ENCODE measurements at regions not wholly inside any gene's neighbourhood (a gene's known extent, or its start where the extent isn't known, plus 50 kb on each side); places are given as distances from the start of the nearest gene placed in this dataset.
A peak's percentile ranks its signal among the peaks of the same experiment; 100 is the strongest.
"Not testable (repeated sequence)": the region's sequence is repeated elsewhere in the genome, so short reads cannot be mapped to it uniquely, and the experiment has no call there.

DNA sequence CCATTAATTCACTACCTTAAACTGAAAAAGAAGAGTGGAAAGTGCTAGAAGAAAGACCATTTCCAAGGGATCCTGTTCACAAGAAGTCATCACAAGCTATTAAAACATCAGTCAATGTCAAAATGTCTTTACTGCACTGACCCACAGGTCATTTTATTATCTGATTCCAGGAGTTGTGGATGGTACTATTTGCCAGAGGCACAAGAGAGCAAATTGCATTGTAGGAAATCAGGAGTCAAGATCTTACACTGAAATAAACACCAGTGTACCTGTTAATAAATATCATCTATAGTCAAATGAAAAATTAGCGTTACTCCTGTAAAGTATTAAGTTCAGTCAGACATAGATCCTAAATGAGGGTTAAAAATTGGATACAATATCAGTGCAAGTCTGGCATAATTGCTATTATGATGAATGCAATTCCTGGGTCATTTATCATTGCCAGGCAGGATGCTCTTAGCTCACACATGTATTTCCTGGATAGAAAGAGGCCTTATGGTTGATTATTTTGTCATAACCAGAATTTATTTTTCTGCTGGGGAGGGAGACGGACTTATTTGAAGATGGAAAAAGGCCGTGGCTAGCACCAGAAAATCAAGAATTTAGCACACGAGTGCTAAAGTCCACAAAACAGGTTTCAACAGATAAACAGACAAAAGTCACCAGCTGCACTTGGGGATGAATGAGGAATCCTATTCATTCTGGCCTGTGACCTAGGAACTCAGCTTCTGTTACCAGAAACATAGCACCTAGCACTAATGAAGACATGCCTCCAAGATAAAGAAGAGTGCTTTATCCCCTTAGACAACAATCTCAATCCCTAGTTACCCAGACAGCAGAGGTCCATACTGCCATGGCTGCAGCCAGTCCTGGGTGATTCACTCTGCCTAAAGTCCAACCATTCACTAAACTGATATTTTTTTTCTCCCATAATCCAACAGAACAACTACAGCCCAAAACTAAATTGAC lies 683.1 kb upstream of the POM121L12 start:
- DNase-seq (no peak), ATAC-seq (replicated peaks in 1 of 4) (no peak)
- CTCF ChIA-PET: no interaction called here
- Mint-ChIP-seq H3K9me3 (peaks cover 6 to 28% (median 26%) of the 10 kb centered on the region in 3 donors), H3K27ac (no peak overlapping the region), H3K36me3 (no peaks in the 10 kb centered on the region), H3K4me3 (no peak overlapping the region), H3K27me3 (no peaks in the 10 kb centered on the region), H3K4me1 (no peaks in the 10 kb centered on the region)
- H3K36me3 ChIP-seq (ENCODE audit: control insufficient read depth in 2 of 2, extremely low read depth in 1 of 2, insufficient read depth in 1 of 2, low read length in 1 of 2): no peaks in the 10 kb centered on the region
- no CpG with 5 or more reads among the region's 4 CpGs for WGBS (ENCODE audit: insufficient coverage)
- H3K4me3 ChIP-seq (ENCODE audit: control insufficient read depth in 1 of 2, extremely low read depth in 1 of 2, low read length in 1 of 2): no peak overlapping the region
- no peaks in the 10 kb centered on the region for H3K9me3 ChIP-seq
- POLR2A ChIA-PET: interaction anchor here in 1 of 2 donors (0.6 kb wide), 1 partner anchor 146 kb away, joined by 7 read pairs; no protein-coding TSS in a partner anchor
- H3K4me1 ChIP-seq (ENCODE audit: control insufficient read depth in 1 of 2, extremely low read depth in 1 of 2, insufficient read depth in 2 of 2, low read length in 2 of 2): no peaks in the 10 kb centered on the region
- H3K27me3 ChIP-seq (replicated peaks in 1 of 2; ENCODE audit: control insufficient read depth in 2 of 2, extremely low read depth in 1 of 2, insufficient read depth in 2 of 2, low read length in 1 of 2): no peaks in the 10 kb centered on the region
- H3K27ac ChIP-seq (ENCODE audit: low read length): no peak overlapping the region

DNA sequence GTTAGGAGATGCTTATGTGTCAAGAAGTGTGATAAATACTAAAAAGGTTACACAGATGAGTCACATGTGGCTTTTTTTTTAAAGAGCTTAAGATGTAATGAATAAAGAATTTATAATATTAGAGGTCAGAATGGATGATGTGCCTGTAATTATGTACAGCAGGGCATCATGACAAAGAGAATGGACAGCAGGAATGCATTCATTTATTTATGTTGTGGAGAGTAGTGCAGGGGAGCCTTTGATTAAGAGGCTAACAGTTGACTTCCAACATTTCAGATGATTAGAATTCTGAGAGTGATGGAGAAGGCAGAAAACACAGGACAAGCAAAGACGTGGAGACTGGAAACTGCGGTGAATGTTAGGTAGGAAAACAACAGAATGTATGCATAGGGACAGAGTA lies 691.4 kb upstream of the POM121L12 start:
- Histone ChIP-seq H3K4me3 (ENCODE audit: control insufficient read depth in 1 of 2, extremely low read depth in 1 of 2, low read length in 1 of 2) (no peak overlapping the region), H3K36me3 (ENCODE audit: control insufficient read depth in 2 of 2, extremely low read depth in 1 of 2, insufficient read depth in 1 of 2, low read length in 1 of 2) (no peaks in the 10 kb centered on the region), H3K4me1 (ENCODE audit: control insufficient read depth in 1 of 2, extremely low read depth in 1 of 2, insufficient read depth in 2 of 2, low read length in 2 of 2) (no peaks in the 10 kb centered on the region), H3K27ac (ENCODE audit: low read length) (no peak overlapping the region), H3K27me3 (replicated peaks in 1 of 2; ENCODE audit: control insufficient read depth in 2 of 2, extremely low read depth in 1 of 2, insufficient read depth in 2 of 2, low read length in 1 of 2) (no peaks in the 10 kb centered on the region), H3K9me3 (no peaks in the 10 kb centered on the region)
- ChIA-PET CTCF (no interaction called here), POLR2A (interaction anchor here in 1 of 2 donors (0.5 kb wide), 1 partner anchor 38 kb away, joined by 3 read pairs; no protein-coding TSS in a partner anchor)
- Mint-ChIP-seq H3K9me3 (peaks cover 18 to 40% (median 18%) of the 10 kb centered on the region in 3 donors), H3K4me1 (no peaks in the 10 kb centered on the region), H3K27me3 (no peaks in the 10 kb centered on the region), H3K27ac (no peak overlapping the region), H3K4me3 (no peak overlapping the region), H3K36me3 (no peaks in the 10 kb centered on the region)
- DNase-seq: no peak
- 43% methylated on average over 1 of the region's 2 CpGs for WGBS (ENCODE audit: insufficient coverage)
- ATAC-seq (replicated peaks in 1 of 4): no peak

- Histone ChIP-seq H3K4me3 (ENCODE audit: control insufficient read depth in 1 of 2, extremely low read depth in 1 of 2, low read length in 1 of 2) (no peak overlapping the region), H3K36me3 (ENCODE audit: control insufficient read depth in 2 of 2, extremely low read depth in 1 of 2, insufficient read depth in 1 of 2, low read length in 1 of 2) (no peaks in the 10 kb centered on the region), H3K4me1 (ENCODE audit: control insufficient read depth in 1 of 2, extremely low read depth in 1 of 2, insufficient read depth in 2 of 2, low read length in 2 of 2) (no peaks in the 10 kb centered on the region), H3K27me3 (replicated peaks in 1 of 2; ENCODE audit: control insufficient read depth in 2 of 2, extremely low read depth in 1 of 2, insufficient read depth in 2 of 2, low read length in 1 of 2) (no peaks in the 10 kb centered on the region), H3K9me3 (no peaks in the 10 kb centered on the region), H3K27ac (ENCODE audit: low read length) (no peak overlapping the region)
- ATAC-seq (replicated peaks in 1 of 4): no peak
- WGBS (ENCODE audit: insufficient coverage): 60% methylated on average over 1 of the region's 6 CpGs
- POLR2A ChIA-PET: no interaction called here
- Mint-ChIP-seq H3K27ac (no peak overlapping the region), H3K27me3 (no peaks in the 10 kb centered on the region), H3K36me3 (no peaks in the 10 kb centered on the region), H3K4me1 (no peaks in the 10 kb centered on the region), H3K9me3 (peaks cover 13 to 26% (median 15%) of the 10 kb centered on the region in 3 donors), H3K4me3 (no peak overlapping the region)
- CTCF ChIA-PET: interaction anchor here in 1 of 2 donors (0.7 kb wide), 1 partner anchor 649 kb away, joined by 3 read pairs; no protein-coding TSS in a partner anchor
- DNase-seq: no peak
Measured at GRCh38 chr7:52340067-52340466, 695.4 kb upstream of the POM121L12 start.

DNA sequence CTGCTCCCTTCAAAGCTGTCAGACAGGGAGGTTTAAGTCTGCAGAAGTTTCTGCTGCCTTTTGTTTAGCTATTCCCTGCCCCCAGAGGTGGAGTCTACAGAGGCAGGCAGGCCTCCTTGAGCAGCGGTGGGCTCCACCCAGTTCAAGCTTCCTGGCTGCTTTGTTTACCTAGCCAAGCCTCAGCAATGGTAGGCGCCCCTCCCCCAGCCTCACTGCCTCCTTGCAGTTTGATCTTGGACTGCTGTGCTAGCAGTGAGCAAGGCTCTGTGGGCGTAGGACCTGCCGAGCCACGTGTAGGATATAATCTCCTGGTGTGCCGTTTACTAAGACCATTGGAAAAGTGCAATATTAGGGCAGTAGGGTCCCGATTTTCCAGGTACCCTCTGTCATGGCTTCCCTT lies 707.1 kb upstream of the POM121L12 start:
- POLR2A ChIA-PET; H3K9me3 ChIP-seq; H3K4me1 Mint-ChIP-seq; CTCF ChIA-PET; H3K36me3 ChIP-seq (ENCODE audit: control insufficient read depth in 2 of 2, extremely low read depth in 1 of 2, insufficient read depth in 1 of 2, low read length in 1 of 2); H3K36me3 Mint-ChIP-seq; H3K27me3 Mint-ChIP-seq; H3K27ac ChIP-seq (ENCODE audit: low read length); H3K27ac Mint-ChIP-seq; H3K4me3 ChIP-seq (ENCODE audit: control insufficient read depth in 1 of 2, extremely low read depth in 1 of 2, low read length in 1 of 2); ATAC-seq (replicated peaks in 1 of 4); H3K4me1 ChIP-seq (ENCODE audit: control insufficient read depth in 1 of 2, extremely low read depth in 1 of 2, insufficient read depth in 2 of 2, low read length in 2 of 2); H3K4me3 Mint-ChIP-seq; H3K27me3 ChIP-seq (replicated peaks in 1 of 2; ENCODE audit: control insufficient read depth in 2 of 2, extremely low read depth in 1 of 2, insufficient read depth in 2 of 2, low read length in 1 of 2): not testable (repeated sequence)
- WGBS (ENCODE audit: insufficient coverage): 69% methylated on average over 5 of the region's 7 CpGs
- H3K9me3 Mint-ChIP-seq: peaks cover 12 to 17% (median 15%) of the 10 kb centered on the region in 3 donors
- peak in 8 of 35 experiments; percentile 5 to 38 (median 18) for DNase-seq

DNA sequence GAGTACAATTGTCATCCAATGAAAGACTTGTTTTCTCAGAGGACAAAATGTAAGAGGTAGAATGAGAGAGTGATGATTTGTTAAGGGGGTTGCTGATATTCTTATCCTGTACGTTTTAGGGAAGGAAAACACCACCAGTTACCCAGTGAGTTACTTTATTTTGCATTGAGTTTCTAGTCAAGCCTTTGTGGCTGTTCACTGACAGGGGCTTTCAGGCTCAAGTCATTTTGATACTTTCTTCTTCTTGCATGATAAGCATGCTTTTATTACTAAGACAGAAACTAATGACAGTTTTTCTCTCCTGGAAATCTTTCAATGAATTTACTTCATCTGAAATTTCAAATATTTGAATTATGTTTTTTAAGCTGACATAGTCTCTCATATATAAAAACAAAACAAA lies 710.2 kb upstream of the POM121L12 start:
- no peak for DNase-seq
- Histone ChIP-seq H3K4me1 (ENCODE audit: control insufficient read depth in 1 of 2, extremely low read depth in 1 of 2, insufficient read depth in 2 of 2, low read length in 2 of 2) (no peaks in the 10 kb centered on the region), H3K36me3 (ENCODE audit: control insufficient read depth in 2 of 2, extremely low read depth in 1 of 2, insufficient read depth in 1 of 2, low read length in 1 of 2) (no peaks in the 10 kb centered on the region), H3K4me3 (ENCODE audit: control insufficient read depth in 1 of 2, extremely low read depth in 1 of 2, low read length in 1 of 2) (no peak overlapping the region), H3K27me3 (replicated peaks in 1 of 2; ENCODE audit: control insufficient read depth in 2 of 2, extremely low read depth in 1 of 2, insufficient read depth in 2 of 2, low read length in 1 of 2) (no peaks in the 10 kb centered on the region), H3K9me3 (no peaks in the 10 kb centered on the region), H3K27ac (ENCODE audit: low read length) (no peak overlapping the region)
- Mint-ChIP-seq H3K27me3 (no peaks in the 10 kb centered on the region), H3K36me3 (no peaks in the 10 kb centered on the region), H3K4me3 (no peak overlapping the region), H3K9me3 (peaks cover 12 to 26% (median 13%) of the 10 kb centered on the region in 3 donors), H3K27ac (no peak overlapping the region), H3K4me1 (no peaks in the 10 kb centered on the region)
- POLR2A ChIA-PET: no interaction called here
- no CpG with 5 or more reads among the region's 1 CpG for WGBS (ENCODE audit: insufficient coverage)
- CTCF ChIA-PET: no interaction called here
- no peak for ATAC-seq (replicated peaks in 1 of 4)

- no peaks in the 10 kb centered on the region for H3K4me1 ChIP-seq (ENCODE audit: control insufficient read depth in 1 of 2, extremely low read depth in 1 of 2, insufficient read depth in 2 of 2, low read length in 2 of 2)
- no peaks in the 10 kb centered on the region for H3K36me3 Mint-ChIP-seq
- H3K4me3 ChIP-seq (ENCODE audit: control insufficient read depth in 1 of 2, extremely low read depth in 1 of 2, low read length in 1 of 2): no peak overlapping the region
- no peaks in the 10 kb centered on the region for H3K36me3 ChIP-seq (ENCODE audit: control insufficient read depth in 2 of 2, extremely low read depth in 1 of 2, insufficient read depth in 1 of 2, low read length in 1 of 2)
- no peak for DNase-seq
- no peak for ATAC-seq (replicated peaks in 1 of 4)
- peaks cover 10 to 21% (median 12%) of the 10 kb centered on the region in 3 donors for H3K9me3 Mint-ChIP-seq
- H3K27ac Mint-ChIP-seq: no peak overlapping the region
- WGBS (ENCODE audit: insufficient coverage): 100% methylated on average over 1 of the region's 1 CpG
- ChIA-PET POLR2A (no interaction called here), CTCF (no interaction called here)
- H3K27me3 ChIP-seq (replicated peaks in 1 of 2; ENCODE audit: control insufficient read depth in 2 of 2, extremely low read depth in 1 of 2, insufficient read depth in 2 of 2, low read length in 1 of 2): no peaks in the 10 kb centered on the region
- H3K4me3 Mint-ChIP-seq: no peak overlapping the region
- no peaks in the 10 kb centered on the region for H3K4me1 Mint-ChIP-seq
- H3K27ac ChIP-seq (ENCODE audit: low read length): no peak overlapping the region
- H3K9me3 ChIP-seq: no peaks in the 10 kb centered on the region
- H3K27me3 Mint-ChIP-seq: no peaks in the 10 kb centered on the region
Measured at GRCh38 chr7:52323202-52323746, 712.2 kb upstream of the POM121L12 start.
